Prostate gland (tissue), 2 donors: ENCODE measurements at regions not wholly inside any gene's neighbourhood (a gene's known extent, or its start where the extent isn't known, plus 50 kb on each side); places are given as distances from the start of the nearest gene placed in this dataset.

ENCODE experiments used
- DNase-seq: peaks from one replicate; pipeline ENCODE4 v3.0.0-alpha.2; 2019; ENCODE audit warnings: low spot score
- H3K27ac ChIP-seq, 2 donors: fragments of 200-600 bp; sonication (generic); 2 replicates each; pipeline ENCODE4 v1.5.1; 2017 to 2019
- H3K27me3 ChIP-seq: fragments of 200-600 bp; sonication (generic); replicated peaks from 2 replicates; pipeline ENCODE4 v1.5.1; 2019; ENCODE audit not compliant: insufficient read depth
- H3K36me3 ChIP-seq, 2 donors: fragments of 200-600 bp; sonication (generic); 1 replicate in 1 of 2; 2 replicates in 1 of 2; pipeline versions ENCODE4 v1.5.1 to v1.8.1; 2017 to 2019
- H3K4me1 ChIP-seq: fragments of 200-600 bp; sonication (generic); replicated peaks from 2 replicates; pipeline ENCODE4 v1.5.1; 2019
- H3K4me3 ChIP-seq, 2 donors: fragments of 200-600 bp; sonication (generic); 2 replicates each; pipeline ENCODE4 v1.5.1; 2017 to 2019
- H3K9me3 ChIP-seq: fragments of 200-600 bp; sonication (generic); 2 replicates; pipeline ENCODE4 v1.5.1; 2017
- CTCF ChIP-seq, 4 experiments: fragments of 200-600 bp in 2 of 4; fragments of 450-650 bp in 2 of 4; sonication (generic) in 2 of 4; IDR thresholded peaks; 1 replicate in 3 of 4; 2 replicates in 1 of 4; pipeline ENCODE4 v1.5.1; 2016 to 2019; ENCODE audit warnings: antibody characterized with exemption in 4 of 4, mild to moderate bottlenecking in 2 of 4, moderate library complexity in 2 of 4
- POLR2A ChIP-seq: fragments of 450-650 bp; IDR thresholded peaks from one replicate; pipeline ENCODE4 v1.6.1; 2016; ENCODE audit warnings: antibody characterized with exemption, mild to moderate bottlenecking
- POLR2AphosphoS5 ChIP-seq: sonication (generic); formaldehyde crosslinking; IDR thresholded peaks from one replicate; pipeline ENCODE4 v1.6.1; 2017; ENCODE audit warnings: antibody characterized with exemption
- WGBS: methylation state at CpG from one replicate; pipeline ENCODE4 v1.1.5; 2018; 5-methylcytosine and 5-hydroxymethylcytosine counted together
- intact Hi-C: fragments of 100-400 bp; cut with DNase I; formaldehyde crosslinking; loops from one replicate; pipeline ENCODE4 v1.14.2; 2022

- no peaks in the 10 kb centered on the region for H3K4me1 ChIP-seq
- H3K27ac ChIP-seq, result no peak overlapping the region
- H3K36me3 ChIP-seq, result no peaks in the 10 kb centered on the region
- H3K27me3 ChIP-seq, result no peaks in the 10 kb centered on the region
- no peaks in the 10 kb centered on the region for H3K9me3 ChIP-seq
- intact Hi-C loops, result no loop called here
- no peak for DNase-seq
- H3K4me3 ChIP-seq, result no peak overlapping the region
- TF ChIP-seq CTCF (IDR thresholded peaks at IDR 0.05), result no peak
- TF ChIP-seq POLR2AphosphoS5, result no peak
- TF ChIP-seq POLR2A, result no peak
Measured at GRCh38 chr1:172815740-172816139, 156.8 kb downstream of the FASLG start.

DNA sequence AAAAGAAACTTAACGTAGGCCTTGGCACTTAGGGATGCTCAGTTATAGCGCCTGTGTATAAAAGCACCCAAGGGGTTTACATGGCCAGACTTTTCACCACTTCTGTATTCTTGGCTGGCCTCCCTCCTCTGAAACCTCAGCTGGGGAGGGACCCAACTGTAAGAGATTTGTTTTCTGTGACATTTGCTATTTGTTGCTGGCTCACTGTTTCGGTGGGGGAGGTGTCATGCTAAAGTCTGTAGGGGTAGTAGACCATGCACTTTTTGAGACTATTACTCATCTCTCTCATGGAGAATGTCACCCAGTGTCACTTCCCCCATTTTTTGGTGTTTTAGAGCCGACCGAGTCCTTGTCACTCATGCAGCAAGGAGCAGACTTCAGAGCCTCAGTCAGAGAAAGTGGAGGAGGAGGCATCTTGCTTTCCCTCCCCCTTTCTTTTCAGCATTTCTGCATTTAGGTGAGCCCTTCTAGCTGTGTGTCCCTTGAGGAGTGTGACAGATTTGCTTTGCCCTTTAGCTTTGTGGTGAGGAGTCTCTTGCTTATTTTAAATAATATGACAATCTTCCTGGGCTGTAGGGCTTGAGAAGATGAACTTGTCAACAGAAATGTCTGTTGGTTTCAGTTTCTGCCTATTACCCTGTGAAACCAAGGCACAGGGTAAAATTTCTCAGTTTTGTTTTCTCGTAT lies 160.1 kb downstream of the FASLG start:
- Histone ChIP-seq H3K9me3 (no peaks in the 10 kb centered on the region), H3K27ac (no peak overlapping the region), H3K36me3 (no peaks in the 10 kb centered on the region), H3K4me1 (no peaks in the 10 kb centered on the region), H3K27me3 (no peaks in the 10 kb centered on the region), H3K4me3 (no peak overlapping the region)
- intact Hi-C loops, result no loop called here
- TF ChIP-seq CTCF (IDR thresholded peaks at IDR 0.05) (no peak), POLR2A (no peak), POLR2AphosphoS5 (no peak)
- DNase-seq, result no peak
- 84% methylated on average over 6 of the region's 6 CpGs for WGBS

GRCh38 chr1:172820475-172821158 lies 161.7 kb downstream of the FASLG start:
- no peaks in the 10 kb centered on the region for H3K36me3 ChIP-seq
- H3K9me3 ChIP-seq, result no peaks in the 10 kb centered on the region
- H3K27ac ChIP-seq, result no peak overlapping the region
- no peaks in the 10 kb centered on the region for H3K4me1 ChIP-seq
- no peak for TF ChIP-seq POLR2AphosphoS5
- no peak for TF ChIP-seq CTCF (IDR thresholded peaks at IDR 0.05)
- no peak for TF ChIP-seq POLR2A
- DNase-seq, result no peak
- no peaks in the 10 kb centered on the region for H3K27me3 ChIP-seq
- no peak overlapping the region for H3K4me3 ChIP-seq
- intact Hi-C loops, result loop anchor here (10.0 kb wide), 1 partner anchor 76 kb away; no protein-coding TSS in a partner anchor
- 79% methylated on average over 4 of the region's 4 CpGs for WGBS

DNA sequence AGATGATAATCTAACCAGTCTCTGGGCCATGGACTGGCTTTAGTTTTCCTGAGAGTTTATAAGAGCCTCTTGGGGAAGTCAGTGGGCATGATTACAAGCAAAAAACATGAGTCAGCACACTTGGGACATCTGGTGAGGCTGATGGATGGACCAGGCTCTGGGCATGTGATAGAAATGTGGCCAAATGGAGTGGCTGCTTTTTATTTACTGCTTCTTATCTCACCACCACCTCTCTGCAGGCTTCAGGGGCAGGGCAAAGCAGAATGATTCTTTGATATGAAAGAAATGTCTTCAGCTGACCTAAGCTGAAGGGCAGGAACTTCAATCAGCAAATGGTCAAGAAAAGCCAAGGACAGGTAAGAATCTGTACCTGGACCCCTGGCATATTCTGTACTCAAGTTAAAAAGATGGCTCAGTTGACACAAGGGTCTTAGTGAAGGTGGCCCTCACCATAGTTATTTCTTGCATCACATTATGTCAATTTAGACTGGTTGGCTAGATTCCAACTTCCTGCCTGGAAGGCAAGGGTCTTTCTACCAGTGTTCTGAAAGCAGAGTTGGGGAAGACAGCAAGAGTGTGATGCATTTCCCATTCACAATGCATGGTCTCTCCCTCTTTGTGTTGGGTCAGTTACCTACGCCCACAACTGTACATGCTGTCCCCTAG lies 162.8 kb downstream of the FASLG start:
- H3K9me3 ChIP-seq, result no peaks in the 10 kb centered on the region
- TF ChIP-seq POLR2AphosphoS5 (no peak), CTCF (IDR thresholded peaks at IDR 0.05) (no peak), POLR2A (no peak)
- H3K36me3 ChIP-seq, result no peaks in the 10 kb centered on the region
- intact Hi-C loops, result loop anchor here (10.0 kb wide), 1 partner anchor 77 kb away; no protein-coding TSS in a partner anchor
- H3K27ac ChIP-seq, result no peak overlapping the region
- H3K4me1 ChIP-seq, result no peaks in the 10 kb centered on the region
- H3K27me3 ChIP-seq, result no peaks in the 10 kb centered on the region
- H3K4me3 ChIP-seq, result no peak overlapping the region
- DNase-seq, result no peak
- 87% methylated on average over 1 of the region's 1 CpG for WGBS
